DOHH2 (cell line): ENCODE measurements at regions not wholly inside any gene's neighbourhood (a gene's known extent, or its start where the extent isn't known, plus 50 kb on each side); places are given as distances from the start of the nearest gene placed in this dataset.

Source experiments
- H3F3A ChIP-seq: fragments of 200-600 bp; sonication (generic), shearing (Covaris generic); 2 replicates; pipeline ENCODE4 v1.6.0; 2016; ENCODE audit warnings: antibody characterized with exemption, mild to moderate bottlenecking; ENCODE audit not compliant: control insufficient read depth, insufficient read depth
- H3K27ac ChIP-seq: fragments of 200-600 bp; sonication (generic); 2 replicates; pipeline ENCODE4 v1.5.1; 2014; ENCODE audit warnings: low read depth, mild to moderate bottlenecking, low read length, moderate library complexity
- H3K27me3 ChIP-seq: fragments of 200-600 bp; sonication (generic); 2 replicates; pipeline ENCODE4 v1.6.1; 2014; ENCODE audit warnings: mild to moderate bottlenecking, low read length, mixed read lengths; ENCODE audit not compliant: control insufficient read depth
- H3K36me3 ChIP-seq: fragments of 200-600 bp; sonication (generic); 2 replicates; pipeline ENCODE4 v1.6.1; 2014; ENCODE audit warnings: mild to moderate bottlenecking, low read length, moderate library complexity, mixed read lengths; ENCODE audit not compliant: control insufficient read depth
- H3K4me1 ChIP-seq: fragments of 200-600 bp; sonication (generic); 2 replicates; pipeline ENCODE4 v1.6.1; 2014; ENCODE audit warnings: mild to moderate bottlenecking, low read length, mixed read lengths; ENCODE audit not compliant: control insufficient read depth
- H3K4me2 ChIP-seq: fragments of 200-600 bp; sonication (generic); 2 replicates; pipeline ENCODE4 v1.6.0; 2014; ENCODE audit warnings: mild to moderate bottlenecking, low read length, moderate library complexity
- H3K4me3 ChIP-seq: fragments of 200-600 bp; sonication (generic); 2 replicates; pipeline ENCODE4 v1.5.1; 2014; ENCODE audit warnings: mild to moderate bottlenecking, low read length, mixed read lengths
- H3K79me2 ChIP-seq: fragments of 200-600 bp; sonication (generic); 2 replicates; pipeline ENCODE4 v1.6.1; 2014; ENCODE audit warnings: mild to moderate bottlenecking, low read length, mixed read lengths; ENCODE audit not compliant: control insufficient read depth
- H3K9me2 ChIP-seq: fragments of 200-600 bp; sonication (generic); replicated peaks from 2 replicates; pipeline ENCODE4 v1.6.1; 2014; ENCODE audit warnings: mild to moderate bottlenecking, low read length, mixed read lengths; ENCODE audit not compliant: control insufficient read depth
- H3K9me3 ChIP-seq: fragments of 200-600 bp; sonication (generic); 2 replicates; pipeline ENCODE4 v1.6.1; 2014; ENCODE audit warnings: antibody characterized with exemption, low read length, mixed read lengths; ENCODE audit not compliant: control insufficient read depth, insufficient read depth
- H4K20me1 ChIP-seq: fragments of 200-600 bp; sonication (generic); 2 replicates; pipeline ENCODE4 v1.6.0; 2014; ENCODE audit warnings: low read depth, mild to moderate bottlenecking, antibody characterized with exemption, low read length, moderate library complexity; ENCODE audit not compliant: control insufficient read depth, insufficient read depth
- CTCF ChIP-seq: fragments of 200-600 bp; sonication (generic); IDR thresholded peaks from one replicate; pipeline ENCODE4 v1.5.1; 2014; ENCODE audit warnings: antibody characterized with exemption, mild to moderate bottlenecking, low read depth, low read length; ENCODE audit not compliant: poor library complexity, severe bottlenecking
- EZH2phosphoT487 ChIP-seq: fragments of 200-600 bp; sonication (generic); IDR thresholded peaks from 2 replicates; pipeline ENCODE4 v1.6.1; 2017; ENCODE audit warnings: borderline replicate concordance, mild to moderate bottlenecking, antibody characterized with exemption, low read length, moderate library complexity, mixed read lengths

- Histone ChIP-seq H3K9me2 (no peaks in the 10 kb centered on the region), H3K4me3 (no peak overlapping the region), H3K27me3 (no peaks in the 10 kb centered on the region), H3K9me3 (no peaks in the 10 kb centered on the region), H3K79me2 (no peaks in the 10 kb centered on the region), H3K4me1 (no peaks in the 10 kb centered on the region), H3F3A (no peaks in the 10 kb centered on the region), H4K20me1 (no peaks in the 10 kb centered on the region), H3K4me2 (no peak overlapping the region), H3K36me3 (no peaks in the 10 kb centered on the region), H3K27ac (no peak overlapping the region)
- TF ChIP-seq CTCF: no peak
- no peak for TF ChIP-seq EZH2phosphoT487
Measured at GRCh38 chr6:92216717-92217116, 1202.6 kb downstream of the EPHA7 start.

GRCh38 chr6:92201618-92202017 lies 1217.7 kb downstream of the EPHA7 start:
- no peak overlapping the region for H3K27ac ChIP-seq
- TF ChIP-seq CTCF: no peak
- no peak for TF ChIP-seq EZH2phosphoT487
- no peaks in the 10 kb centered on the region for H3K79me2 ChIP-seq

GRCh38 chr6:92196325-92196724 lies 1223.0 kb downstream of the EPHA7 start:
- Histone ChIP-seq H3K4me3 (no peak overlapping the region), H3K79me2 (no peaks in the 10 kb centered on the region), H3F3A (no peaks in the 10 kb centered on the region), H3K27me3 (no peaks in the 10 kb centered on the region), H3K4me2 (no peak overlapping the region), H3K9me2 (no peaks in the 10 kb centered on the region), H3K36me3 (no peaks in the 10 kb centered on the region), H3K4me1 (no peaks in the 10 kb centered on the region), H3K27ac (no peak overlapping the region), H4K20me1 (no peaks in the 10 kb centered on the region), H3K9me3 (no peaks in the 10 kb centered on the region)
- TF ChIP-seq CTCF (no peak), EZH2phosphoT487 (no peak)

More at GRCh38 chr6:92201618-92202017, 1217.7 kb downstream of the EPHA7 start:
- Histone ChIP-seq H3F3A (no peaks in the 10 kb centered on the region), H4K20me1 (no peaks in the 10 kb centered on the region), H3K36me3 (no peaks in the 10 kb centered on the region), H3K9me3 (no peaks in the 10 kb centered on the region), H3K27me3 (no peaks in the 10 kb centered on the region), H3K9me2 (no peaks in the 10 kb centered on the region), H3K4me3 (no peak overlapping the region), H3K4me2 (no peak overlapping the region), H3K4me1 (no peaks in the 10 kb centered on the region)

DNA sequence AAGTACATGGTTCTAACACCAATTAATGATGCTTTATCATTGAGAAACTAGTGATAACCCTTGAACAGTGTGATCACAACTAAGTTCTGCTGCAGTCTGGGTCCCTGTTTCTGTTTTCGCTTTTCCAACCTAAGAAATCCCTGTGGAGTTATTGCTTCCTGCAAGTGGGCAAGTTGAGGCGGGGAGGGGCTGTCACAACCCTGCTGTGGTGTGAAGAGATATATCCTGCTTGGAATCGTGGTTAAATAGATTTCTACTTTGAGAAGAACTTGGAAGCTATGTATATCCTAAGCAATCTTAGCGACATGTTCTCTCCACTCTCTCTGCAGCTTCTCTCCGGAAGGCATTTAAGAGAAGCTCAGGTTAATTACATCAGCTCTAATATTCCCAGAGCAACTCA lies 1223.6 kb downstream of the EPHA7 start:
- H4K20me1 ChIP-seq: no peaks in the 10 kb centered on the region
- no peaks in the 10 kb centered on the region for H3K9me3 ChIP-seq
- no peak overlapping the region for H3K27ac ChIP-seq
- no peaks in the 10 kb centered on the region for H3K9me2 ChIP-seq
- H3K36me3 ChIP-seq: no peaks in the 10 kb centered on the region
- H3K4me3 ChIP-seq: no peak overlapping the region
- no peaks in the 10 kb centered on the region for H3F3A ChIP-seq
- H3K27me3 ChIP-seq: no peaks in the 10 kb centered on the region
- no peaks in the 10 kb centered on the region for H3K79me2 ChIP-seq
- H3K4me1 ChIP-seq: no peaks in the 10 kb centered on the region
- H3K4me2 ChIP-seq: no peak overlapping the region
- no peak for TF ChIP-seq CTCF
- TF ChIP-seq EZH2phosphoT487: no peak
